ENCODE measurements at regions not wholly inside any gene's neighbourhood (a gene's known extent, or its start where the extent isn't known, plus 50 kb on each side); places are given as distances from the start of the nearest gene placed in this dataset.

- Histone ChIP-seq H3K9me3 (no peaks in the 10 kb centered on the region), H3K27ac (no peak overlapping the region), H3K27me3 (replicated peaks; ENCODE audit: insufficient read depth) (no peaks in the 10 kb centered on the region), H3K4me1 (ENCODE audit: control insufficient read depth in 1 of 2, low read depth in 2 of 2) (no peaks in the 10 kb centered on the region), H3K4me3 (no peak overlapping the region), H3K36me3 (no peaks in the 10 kb centered on the region)
- TF ChIP-seq CTCF (IDR thresholded peaks at IDR 0.05): no peak
- ATAC-seq (ENCODE audit: insufficient number of reproducible peaks, low FRiP score, low read depth) (no peak), DNase-seq (ENCODE audit: low spot score) (no peak)
Measured at GRCh38 chr14:42293180-42293579, 686.5 kb downstream of the LRFN5 start.

GRCh38 chr14:42277840-42278239 is 671.2 kb downstream of the LRFN5 start:
- no peaks in the 10 kb centered on the region for H3K36me3 ChIP-seq
- H3K9me3 ChIP-seq: no peaks in the 10 kb centered on the region
- DNase-seq (ENCODE audit: low spot score) (no peak), ATAC-seq (ENCODE audit: insufficient number of reproducible peaks, low FRiP score, low read depth) (no peak)
- TF ChIP-seq CTCF (IDR thresholded peaks at IDR 0.05): no peak
- H3K27me3 ChIP-seq (replicated peaks; ENCODE audit: insufficient read depth): no peaks in the 10 kb centered on the region
- H3K4me3 ChIP-seq: no peak overlapping the region
- H3K4me1 ChIP-seq (ENCODE audit: control insufficient read depth in 1 of 2, low read depth in 2 of 2): no peaks in the 10 kb centered on the region
- no peak overlapping the region for H3K27ac ChIP-seq

- no peak overlapping the region for H3K27ac ChIP-seq
- ATAC-seq (ENCODE audit: insufficient number of reproducible peaks, low FRiP score, low read depth) (no peak), DNase-seq (ENCODE audit: low spot score) (no peak)
- no peak for TF ChIP-seq CTCF (IDR thresholded peaks at IDR 0.05)
- no peak overlapping the region for H3K4me3 ChIP-seq
- H3K27me3 ChIP-seq (replicated peaks; ENCODE audit: insufficient read depth): no peaks in the 10 kb centered on the region
- H3K36me3 ChIP-seq: no peaks in the 10 kb centered on the region
- peaks cover 4% of the 10 kb centered on the region for H3K9me3 ChIP-seq
- H3K4me1 ChIP-seq (ENCODE audit: control insufficient read depth in 1 of 2, low read depth in 2 of 2): no peaks in the 10 kb centered on the region
Measured at GRCh38 chr14:42269234-42269633, 662.6 kb downstream of the LRFN5 start.

GRCh38 chr14:42248131-42248530 is 641.5 kb downstream of the LRFN5 start:
- no peaks in the 10 kb centered on the region for H3K9me3 ChIP-seq
- no peaks in the 10 kb centered on the region for H3K27me3 ChIP-seq (replicated peaks; ENCODE audit: insufficient read depth)
- H3K36me3 ChIP-seq: no peaks in the 10 kb centered on the region
- no peak overlapping the region for H3K27ac ChIP-seq
- DNase-seq (ENCODE audit: low spot score) (no peak), ATAC-seq (ENCODE audit: insufficient number of reproducible peaks, low FRiP score, low read depth) (no peak)
- no peaks in the 10 kb centered on the region for H3K4me1 ChIP-seq (ENCODE audit: control insufficient read depth in 1 of 2, low read depth in 2 of 2)
- no peak for TF ChIP-seq CTCF (IDR thresholded peaks at IDR 0.05)
- H3K4me3 ChIP-seq: no peak overlapping the region

- Histone ChIP-seq H3K9me3 (no peaks in the 10 kb centered on the region), H3K4me1 (ENCODE audit: control insufficient read depth in 1 of 2, low read depth in 2 of 2) (no peaks in the 10 kb centered on the region), H3K36me3 (no peaks in the 10 kb centered on the region), H3K27me3 (replicated peaks; ENCODE audit: insufficient read depth) (no peaks in the 10 kb centered on the region), H3K27ac (no peak overlapping the region), H3K4me3 (no peak overlapping the region)
- no peak for DNase-seq (ENCODE audit: low spot score)
- no peak for TF ChIP-seq CTCF (IDR thresholded peaks at IDR 0.05)
- no peak for ATAC-seq (ENCODE audit: insufficient number of reproducible peaks, low FRiP score, low read depth)
Measured at GRCh38 chr14:42241101-42241500, 634.4 kb downstream of the LRFN5 start.

All from thoracic aorta (tissue), 2 donors.